HCT116 (cell line): ENCODE measurements at regions not wholly inside any gene's neighbourhood (a gene's known extent, or its start where the extent isn't known, plus 50 kb on each side); places are given as distances from the start of the nearest gene placed in this dataset.

Source experiments
- ATAC-seq: fragments of 200-7000 bp; cut with Tn5 transposase; 2 replicates; pipeline ENCODE4 v1.9.1; 2020; ENCODE audit warnings: mild to moderate bottlenecking, moderate library complexity
- BruUV-seq: library from RNA; stranded (reverse); fragments of 400-500 nt; replicated peaks from 2 replicates; lab custom pipeline; 2021; lab: Mats Ljungman, UMichigan
- CTCF ChIA-PET: fragments of 300-600 bp; sonication (Branson Sonifier 250); formaldehyde crosslinking; loops from one replicate; lab custom pipeline; 2021; ENCODE audit warnings: antibody characterized with exemption; lab: Charles Lee
- POLR2A ChIA-PET: fragments of 300-600, 350-600 bp; sonication (Branson Sonifier 250); formaldehyde crosslinking; loops from one replicate; lab custom pipeline; 2021; ENCODE audit warnings: antibody characterized with exemption; lab: Charles Lee
- RAD21 ChIA-PET, 2 experiments: fragments of 300-600 bp; sonication (Branson Sonifier 250); formaldehyde crosslinking; loops; one replicate each; lab custom pipeline; 2023; ENCODE audit warnings: low total read pairs in 2 of 2; ENCODE audit not compliant: uncharacterized antibody in 2 of 2, unreplicated experiment in 2 of 2, low non-redundant PET in 1 of 2; lab: Charles Lee
- DNase-seq: peaks from one replicate; pipeline ENCODE4 v3.0.0-alpha.2; 2010; ENCODE audit warnings: low read depth, low spot score
- H2AFZ ChIP-seq: fragments of 200-600 bp; shearing (Covaris generic), sonication (generic); 2 replicates; pipeline ENCODE4 v1.6.1; 2017; ENCODE audit warnings: low read depth, mixed run types, mixed read lengths, antibody characterized with exemption, low read length; ENCODE audit not compliant: poor library complexity, severe bottlenecking
- H3K27ac ChIP-seq: 2 replicates; pipeline ENCODE4 v1.5.1; 2012; ENCODE audit warnings: low read depth, low read length
- H3K27me3 ChIP-seq: fragments of 200-600 bp; sonication (generic); 2 replicates; pipeline ENCODE4 v1.6.1; 2016; ENCODE audit warnings: mixed run types, low read length, mixed read lengths; ENCODE audit not compliant: insufficient read depth
- H3K36me3 ChIP-seq, 2 experiments: fragments of 200-500 bp in 1 of 2; fragments of 200-600 bp in 1 of 2; sonication (Bioruptor generic) in 1 of 2; sonication (generic) in 1 of 2; 2 replicates each; pipeline versions ENCODE4 v1.5.1 to v1.6.1; 2014 to 2016; ENCODE audit warnings: low read length in 2 of 2, inconsistent platforms in 1 of 2, mixed read lengths in 1 of 2, mixed run types in 1 of 2; ENCODE audit not compliant: insufficient read depth in 2 of 2, control insufficient read depth in 1 of 2
- H3K4me1 ChIP-seq, 2 experiments: fragments of 200-600 bp in 1 of 2; sonication (generic) in 1 of 2; 2 replicates each; pipeline versions ENCODE4 v1.5.1 to v1.6.1; 2012 to 2017; ENCODE audit warnings: low read length in 2 of 2, inconsistent platforms in 1 of 2, mild to moderate bottlenecking in 1 of 2, mixed read lengths in 1 of 2, mixed run types in 1 of 2, moderate library complexity in 1 of 2; ENCODE audit not compliant: insufficient read depth in 2 of 2, control insufficient read depth in 1 of 2
- H3K4me2 ChIP-seq: fragments of 200-600 bp; sonication (generic); 2 replicates; pipeline ENCODE4 v1.6.1; 2017; ENCODE audit warnings: mixed run types, low read length, mixed read lengths
- H3K4me3 ChIP-seq, 2 experiments: fragments of 200-600 bp in 1 of 2; sonication (generic) in 1 of 2; replicated peaks in 1 of 2; 2 replicates each; pipeline ENCODE4 v1.5.1; 2011 to 2016; ENCODE audit warnings: low read length in 2 of 2, control low read depth in 1 of 2, low read depth in 1 of 2, mild to moderate bottlenecking in 1 of 2, mixed read lengths in 1 of 2, mixed run types in 1 of 2
- H3K79me2 ChIP-seq: fragments of 200-600 bp; sonication (generic); 2 replicates; pipeline ENCODE4 v1.6.1; 2017; ENCODE audit warnings: mild to moderate bottlenecking, mixed run types, low read length, moderate library complexity, mixed read lengths; ENCODE audit not compliant: insufficient read depth
- H3K9ac ChIP-seq: fragments of 200-600 bp; sonication (generic); 2 replicates; pipeline ENCODE4 v1.6.1; 2016; ENCODE audit warnings: low read length, mixed read lengths
- H3K9me2 ChIP-seq: fragments of 200-600 bp; sonication (generic), shearing (Covaris generic); 2 replicates; pipeline ENCODE4 v1.6.1; 2017; ENCODE audit warnings: mixed run types, mild to moderate bottlenecking, moderate library complexity; ENCODE audit not compliant: insufficient read depth
- H3K9me3 ChIP-seq, 2 experiments: fragments of 200-500 bp in 1 of 2; fragments of 200-600 bp in 1 of 2; sonication (Bioruptor generic) in 1 of 2; sonication (generic) in 1 of 2; 2 replicates each; pipeline ENCODE4 v1.6.1; 2014 to 2017; ENCODE audit warnings: low read length in 2 of 2, mixed read lengths in 2 of 2, inconsistent platforms in 1 of 2, low read depth in 1 of 2, mild to moderate bottlenecking in 1 of 2, mixed run types in 1 of 2, moderate library complexity in 1 of 2; ENCODE audit not compliant: control insufficient read depth in 1 of 2, insufficient read depth in 1 of 2
- H4K20me1 ChIP-seq: fragments of 200-600 bp; sonication (generic), shearing (Covaris generic); 2 replicates; pipeline ENCODE4 v1.6.1; 2017; ENCODE audit warnings: mixed run types, mild to moderate bottlenecking, moderate library complexity; ENCODE audit not compliant: insufficient read depth
- CBX3 ChIP-seq: IDR thresholded peaks from 2 replicates; pipeline ENCODE4 v1.6.1; 2012; ENCODE audit warnings: low read depth
- CEBPB ChIP-seq: IDR thresholded peaks from 2 replicates; pipeline ENCODE4 v1.6.1; 2012; ENCODE audit warnings: low read depth
- CTCF ChIP-seq, 3 experiments: fragments of 200-600 bp in 1 of 3; sonication (generic) in 1 of 3; IDR thresholded peaks in 2 of 3; conservative IDR thresholded peaks in 1 of 3; 2 replicates each; pipeline ENCODE4 v1.5.1; 2012 to 2017; ENCODE audit warnings: low read depth in 2 of 3, low read length in 2 of 3, antibody characterized with exemption in 1 of 3, borderline replicate concordance in 1 of 3, control low read depth in 1 of 3, mild to moderate bottlenecking in 1 of 3, mixed read lengths in 1 of 3, mixed run types in 1 of 3, moderate library complexity in 1 of 3; ENCODE audit not compliant: insufficient read depth in 1 of 3
- EGR1 ChIP-seq: IDR thresholded peaks from 2 replicates; pipeline ENCODE4 v1.6.1; 2012; ENCODE audit warnings: low read depth
- ELF1 ChIP-seq: IDR thresholded peaks from 2 replicates; pipeline ENCODE4 v1.6.1; 2012; ENCODE audit warnings: low read depth, borderline replicate concordance
- EZH2 ChIP-seq: fragments of 200-600 bp; sonication (generic); IDR thresholded peaks from 2 replicates; pipeline ENCODE4 v1.6.1; 2017; ENCODE audit warnings: antibody characterized with exemption, mixed run types
- FOSL1 ChIP-seq: IDR thresholded peaks from 2 replicates; pipeline ENCODE4 v1.6.1; 2012; ENCODE audit warnings: low read depth
- POLR2A ChIP-seq: IDR thresholded peaks from 2 replicates; pipeline ENCODE4 v1.7.0; 2011; ENCODE audit warnings: borderline replicate concordance; ENCODE audit not compliant: insufficient read depth, insufficient read length; ENCODE audit errors: extremely low read depth
- POLR2AphosphoS5 ChIP-seq: IDR thresholded peaks from 2 replicates; pipeline ENCODE4 v1.6.1; 2011; ENCODE audit warnings: mild to moderate bottlenecking, low read depth, low read length, moderate library complexity
- SIN3A ChIP-seq: IDR thresholded peaks from 2 replicates; pipeline ENCODE4 v1.6.1; 2012; ENCODE audit warnings: low read depth
- SRF ChIP-seq: IDR thresholded peaks from 2 replicates; pipeline ENCODE4 v1.6.1; 2012; ENCODE audit warnings: low read depth
- ZNF274 ChIP-seq: fragments of 200-500 bp; sonication (Bioruptor generic); IDR thresholded peaks from 2 replicates; pipeline ENCODE4 v1.6.1; 2014; ENCODE audit warnings: mild to moderate bottlenecking, low read depth, low read length, inconsistent platforms
- intact Hi-C: fragments of 100-400 bp; cut with micrococcal nuclease; formaldehyde crosslinking; loops from 2 replicates; pipeline ENCODE4 v1.10.0; 2022
- TF ChIP-seq, protein P1 (sequence below): IDR thresholded peaks from 2 replicates; pipeline ENCODE4 v1.6.1; 2011; ENCODE audit warnings: mild to moderate bottlenecking, low read length, moderate library complexity; ENCODE audit not compliant: insufficient replicate concordance; ENCODE audit errors: extremely low read depth
- TF ChIP-seq, protein P2 (sequence below): IDR thresholded peaks from 2 replicates; pipeline ENCODE4 v1.6.1; 2012; ENCODE audit warnings: low read depth
- TF ChIP-seq, protein P3 (sequence below): IDR thresholded peaks from 2 replicates; pipeline ENCODE4 v1.6.1; 2012
- TF ChIP-seq, protein P4 (sequence below): IDR thresholded peaks from 2 replicates; pipeline ENCODE4 v1.6.1; 2012

- ChIA-PET CTCF (no interaction called here), RAD21 (no interaction called here), POLR2A (no interaction called here)
- no peak overlapping the region for H3K9ac ChIP-seq
- H3K4me2 ChIP-seq: peak overlapping the region; percentile 75
- peaks cover 6% of the 10 kb centered on the region; the same call in 1 of the 2 replicates for H4K20me1 ChIP-seq
- ATAC-seq (no peak), DNase-seq (no peak)
- peak overlapping the region; percentile 44; the same call in 1 of the 2 replicates for H3K27ac ChIP-seq
- H3K36me3 ChIP-seq: no peaks in the 10 kb centered on the region
- no peak for TF ChIP-seq CBX3
- no peak for TF ChIP-seq FOSL1
- no peak for TF ChIP-seq POLR2A
- no peak for TF ChIP-seq CEBPB
- no peak for TF ChIP-seq CTCF (IDR thresholded peaks at IDR 0.05 in 2 of 3, conservative IDR thresholded peaks at IDR 0.05 in 1 of 3; ENCODE audit: borderline replicate concordance in 1 of 3, insufficient read depth in 1 of 3, low read depth in 2 of 3, low read length in 2 of 3)
- TF ChIP-seq, protein P1, sequence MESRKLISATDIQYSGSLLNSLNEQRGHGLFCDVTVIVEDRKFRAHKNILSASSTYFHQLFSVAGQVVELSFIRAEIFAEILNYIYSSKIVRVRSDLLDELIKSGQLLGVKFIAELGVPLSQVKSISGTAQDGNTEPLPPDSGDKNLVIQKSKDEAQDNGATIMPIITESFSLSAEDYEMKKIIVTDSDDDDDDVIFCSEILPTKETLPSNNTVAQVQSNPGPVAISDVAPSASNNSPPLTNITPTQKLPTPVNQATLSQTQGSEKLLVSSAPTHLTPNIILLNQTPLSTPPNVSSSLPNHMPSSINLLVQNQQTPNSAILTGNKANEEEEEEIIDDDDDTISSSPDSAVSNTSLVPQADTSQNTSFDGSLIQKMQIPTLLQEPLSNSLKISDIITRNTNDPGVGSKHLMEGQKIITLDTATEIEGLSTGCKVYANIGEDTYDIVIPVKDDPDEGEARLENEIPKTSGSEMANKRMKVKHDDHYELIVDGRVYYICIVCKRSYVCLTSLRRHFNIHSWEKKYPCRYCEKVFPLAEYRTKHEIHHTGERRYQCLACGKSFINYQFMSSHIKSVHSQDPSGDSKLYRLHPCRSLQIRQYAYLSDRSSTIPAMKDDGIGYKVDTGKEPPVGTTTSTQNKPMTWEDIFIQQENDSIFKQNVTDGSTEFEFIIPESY: no peak
- TF ChIP-seq SIN3A: no peak
- TF ChIP-seq ZNF274: no peak
- TF ChIP-seq ELF1: no peak
- TF ChIP-seq POLR2AphosphoS5: no peak
- TF ChIP-seq, protein P2, sequence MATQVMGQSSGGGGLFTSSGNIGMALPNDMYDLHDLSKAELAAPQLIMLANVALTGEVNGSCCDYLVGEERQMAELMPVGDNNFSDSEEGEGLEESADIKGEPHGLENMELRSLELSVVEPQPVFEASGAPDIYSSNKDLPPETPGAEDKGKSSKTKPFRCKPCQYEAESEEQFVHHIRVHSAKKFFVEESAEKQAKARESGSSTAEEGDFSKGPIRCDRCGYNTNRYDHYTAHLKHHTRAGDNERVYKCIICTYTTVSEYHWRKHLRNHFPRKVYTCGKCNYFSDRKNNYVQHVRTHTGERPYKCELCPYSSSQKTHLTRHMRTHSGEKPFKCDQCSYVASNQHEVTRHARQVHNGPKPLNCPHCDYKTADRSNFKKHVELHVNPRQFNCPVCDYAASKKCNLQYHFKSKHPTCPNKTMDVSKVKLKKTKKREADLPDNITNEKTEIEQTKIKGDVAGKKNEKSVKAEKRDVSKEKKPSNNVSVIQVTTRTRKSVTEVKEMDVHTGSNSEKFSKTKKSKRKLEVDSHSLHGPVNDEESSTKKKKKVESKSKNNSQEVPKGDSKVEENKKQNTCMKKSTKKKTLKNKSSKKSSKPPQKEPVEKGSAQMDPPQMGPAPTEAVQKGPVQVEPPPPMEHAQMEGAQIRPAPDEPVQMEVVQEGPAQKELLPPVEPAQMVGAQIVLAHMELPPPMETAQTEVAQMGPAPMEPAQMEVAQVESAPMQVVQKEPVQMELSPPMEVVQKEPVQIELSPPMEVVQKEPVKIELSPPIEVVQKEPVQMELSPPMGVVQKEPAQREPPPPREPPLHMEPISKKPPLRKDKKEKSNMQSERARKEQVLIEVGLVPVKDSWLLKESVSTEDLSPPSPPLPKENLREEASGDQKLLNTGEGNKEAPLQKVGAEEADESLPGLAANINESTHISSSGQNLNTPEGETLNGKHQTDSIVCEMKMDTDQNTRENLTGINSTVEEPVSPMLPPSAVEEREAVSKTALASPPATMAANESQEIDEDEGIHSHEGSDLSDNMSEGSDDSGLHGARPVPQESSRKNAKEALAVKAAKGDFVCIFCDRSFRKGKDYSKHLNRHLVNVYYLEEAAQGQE: no peak
- TF ChIP-seq, protein P3, sequence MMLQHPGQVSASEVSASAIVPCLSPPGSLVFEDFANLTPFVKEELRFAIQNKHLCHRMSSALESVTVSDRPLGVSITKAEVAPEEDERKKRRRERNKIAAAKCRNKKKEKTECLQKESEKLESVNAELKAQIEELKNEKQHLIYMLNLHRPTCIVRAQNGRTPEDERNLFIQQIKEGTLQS: no peak
- TF ChIP-seq, protein P4, sequence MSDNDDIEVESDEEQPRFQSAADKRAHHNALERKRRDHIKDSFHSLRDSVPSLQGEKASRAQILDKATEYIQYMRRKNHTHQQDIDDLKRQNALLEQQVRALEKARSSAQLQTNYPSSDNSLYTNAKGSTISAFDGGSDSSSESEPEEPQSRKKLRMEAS: no peak
- TF ChIP-seq EZH2: no peak
- no peak for TF ChIP-seq EGR1
- no peak for TF ChIP-seq SRF
- H3K4me3 ChIP-seq: no peak overlapping the region
- no peaks in the 10 kb centered on the region for H3K9me3 ChIP-seq
- H3K9me2 ChIP-seq: no peaks in the 10 kb centered on the region
- no peaks in the 10 kb centered on the region for H3K27me3 ChIP-seq
- no peak overlapping the region for H2AFZ ChIP-seq
- H3K79me2 ChIP-seq: peaks cover 99% of the 10 kb centered on the region
- BruUV-seq: no TSS peak
- peaks cover 44 to 77% of the 10 kb centered on the region in 2 experiments for H3K4me1 ChIP-seq
- intact Hi-C loops: no loop called here
These were observed 225.9 kb downstream of the SEC14L1 start for GRCh38 chr17:77366558-77367245.
